Keratinocyte (primary cell): ENCODE measurements at regions not wholly inside any gene's neighbourhood (a gene's known extent, or its start where the extent isn't known, plus 50 kb on each side); places are given as distances from the start of the nearest gene placed in this dataset.

Experiments
- EZH2 ChIP-seq: IDR thresholded peaks from one replicate; pipeline ENCODE4 v1.6.1; 2012; ENCODE audit warnings: inconsistent platforms, mild to moderate bottlenecking, low read length, moderate library complexity
- TF ChIP-seq, protein P1 (sequence below), 3 experiments: IDR thresholded peaks in 1 of 3; conservative IDR thresholded peaks in 1 of 3; optimal IDR thresholded peaks in 1 of 3; 2 replicates in 2 of 3; 3 replicates in 1 of 3; pipeline versions ENCODE3 to v1.5.1; 2011; ENCODE audit warnings: low read length in 3 of 3, mild to moderate bottlenecking in 3 of 3, moderate library complexity in 2 of 3, control low read depth in 1 of 3, inconsistent platforms in 1 of 3; ENCODE audit not compliant: insufficient read depth in 2 of 3; ENCODE audit errors: extremely low read depth in 1 of 3

DNA sequence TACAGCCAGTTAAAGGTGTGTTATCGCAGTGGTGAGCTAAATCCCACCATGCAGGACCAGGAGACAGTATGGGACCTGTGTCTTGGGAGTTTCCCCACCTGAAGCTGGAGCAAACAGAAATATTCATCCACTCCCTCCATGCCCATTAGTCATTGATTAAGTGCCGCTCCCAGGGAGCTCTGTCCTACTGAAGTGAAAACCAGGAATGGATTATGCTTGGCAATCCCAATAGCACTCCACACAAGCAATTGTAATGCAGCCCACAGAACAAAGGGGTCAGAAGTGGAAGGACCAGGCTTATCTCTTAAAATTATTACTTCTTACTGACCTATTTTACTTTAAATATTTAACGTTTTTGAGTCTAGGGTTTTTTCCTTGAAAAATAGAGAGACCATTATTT, 1005.4 kb downstream of the ADGRL2 start:
- TF ChIP-seq, protein P1, sequence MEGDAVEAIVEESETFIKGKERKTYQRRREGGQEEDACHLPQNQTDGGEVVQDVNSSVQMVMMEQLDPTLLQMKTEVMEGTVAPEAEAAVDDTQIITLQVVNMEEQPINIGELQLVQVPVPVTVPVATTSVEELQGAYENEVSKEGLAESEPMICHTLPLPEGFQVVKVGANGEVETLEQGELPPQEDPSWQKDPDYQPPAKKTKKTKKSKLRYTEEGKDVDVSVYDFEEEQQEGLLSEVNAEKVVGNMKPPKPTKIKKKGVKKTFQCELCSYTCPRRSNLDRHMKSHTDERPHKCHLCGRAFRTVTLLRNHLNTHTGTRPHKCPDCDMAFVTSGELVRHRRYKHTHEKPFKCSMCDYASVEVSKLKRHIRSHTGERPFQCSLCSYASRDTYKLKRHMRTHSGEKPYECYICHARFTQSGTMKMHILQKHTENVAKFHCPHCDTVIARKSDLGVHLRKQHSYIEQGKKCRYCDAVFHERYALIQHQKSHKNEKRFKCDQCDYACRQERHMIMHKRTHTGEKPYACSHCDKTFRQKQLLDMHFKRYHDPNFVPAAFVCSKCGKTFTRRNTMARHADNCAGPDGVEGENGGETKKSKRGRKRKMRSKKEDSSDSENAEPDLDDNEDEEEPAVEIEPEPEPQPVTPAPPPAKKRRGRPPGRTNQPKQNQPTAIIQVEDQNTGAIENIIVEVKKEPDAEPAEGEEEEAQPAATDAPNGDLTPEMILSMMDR (optimal IDR thresholded peaks at IDR 0.05 in 1 of 3, IDR thresholded peaks at IDR 0.05 in 1 of 3, conservative IDR thresholded peaks at IDR 0.05 in 1 of 3; ENCODE audit: extremely low read depth in 1 of 3, insufficient read depth in 2 of 3, low read length in 3 of 3), result no peak
- no peak for TF ChIP-seq EZH2
